Suprapubic skin (tissue), 4 donors: ENCODE measurements at regions not wholly inside any gene's neighbourhood (a gene's known extent, or its start where the extent isn't known, plus 50 kb on each side); places are given as distances from the start of the nearest gene placed in this dataset.

Experiments used
- DNase-seq, 2 donors: peaks; one replicate each; pipeline ENCODE4 v3.0.0-alpha.2; 2019; ENCODE audit warnings: low spot score in 2 of 2
- H3K27ac ChIP-seq: fragments of 200-600 bp; sonication (generic); one replicate; pipeline ENCODE4 v1.5.1; 2019
- H3K27me3 ChIP-seq: fragments of 200-600 bp; sonication (generic); one replicate; pipeline ENCODE4 v1.5.1; 2019
- H3K36me3 ChIP-seq: fragments of 200-600 bp; sonication (generic); one replicate; pipeline ENCODE4 v1.5.1; 2019
- H3K4me1 ChIP-seq: fragments of 200-600 bp; sonication (generic); one replicate; pipeline ENCODE4 v1.5.1; 2019
- H3K4me3 ChIP-seq: fragments of 200-600 bp; sonication (generic); one replicate; pipeline ENCODE4 v1.5.1; 2019; ENCODE audit warnings: mild to moderate bottlenecking
- H3K9me3 ChIP-seq: fragments of 200-600 bp; sonication (generic); one replicate; pipeline ENCODE4 v1.5.1; 2019
- CTCF ChIP-seq, 2 donors: fragments of 200-600 bp in 1 of 2; fragments of 450-650 bp in 1 of 2; sonication (generic) in 1 of 2; IDR thresholded peaks; one replicate each; pipeline ENCODE4 v1.5.1; 2016 to 2019; ENCODE audit warnings: antibody characterized with exemption in 2 of 2, mild to moderate bottlenecking in 1 of 2, moderate library complexity in 1 of 2
- EP300 ChIP-seq: sonication (generic); formaldehyde crosslinking; IDR thresholded peaks from one replicate; pipeline ENCODE4 v1.6.1; 2017; ENCODE audit warnings: antibody characterized with exemption
- POLR2A ChIP-seq, 2 donors: fragments of 450-650 bp; IDR thresholded peaks; one replicate each; pipeline ENCODE4 v1.6.1; 2017; ENCODE audit warnings: antibody characterized with exemption in 2 of 2, mild to moderate bottlenecking in 2 of 2, moderate library complexity in 2 of 2
- POLR2AphosphoS5 ChIP-seq, 3 donors: sonication (generic); formaldehyde crosslinking; IDR thresholded peaks; one replicate each; pipeline ENCODE4 v1.6.1; 2017; ENCODE audit warnings: antibody characterized with exemption in 3 of 3
- WGBS: methylation state at CpG from one replicate; pipeline ENCODE4 v1.1.5; 2018; 5-methylcytosine and 5-hydroxymethylcytosine counted together

GRCh38 chr6:115629415-115629814 is 431.3 kb downstream of the FRK start:
- H3K9me3 ChIP-seq, result no peaks in the 10 kb centered on the region
- WGBS, result 53% methylated on average over 2 of the region's 2 CpGs
- DNase-seq, result no peak
- no peaks in the 10 kb centered on the region for H3K4me1 ChIP-seq
- no peaks in the 10 kb centered on the region for H3K36me3 ChIP-seq
- H3K27ac ChIP-seq, result no peak overlapping the region
- TF ChIP-seq EP300, result no peak
- no peak for TF ChIP-seq CTCF (IDR thresholded peaks at IDR 0.05)
- no peak for TF ChIP-seq POLR2A (IDR thresholded peaks at IDR 0.05)
- no peak for TF ChIP-seq POLR2AphosphoS5 (IDR thresholded peaks at IDR 0.05)
- no peaks in the 10 kb centered on the region for H3K27me3 ChIP-seq
- H3K4me3 ChIP-seq, result no peak overlapping the region

GRCh38 chr6:115618256-115618655 is 442.4 kb downstream of the FRK start:
- H3K4me3 ChIP-seq, result no peak overlapping the region
- DNase-seq, result no peak
- H3K27ac ChIP-seq, result no peak overlapping the region
- 83% methylated on average over 2 of the region's 2 CpGs for WGBS
- TF ChIP-seq CTCF (IDR thresholded peaks at IDR 0.05) (no peak), POLR2AphosphoS5 (IDR thresholded peaks at IDR 0.05) (no peak), EP300 (no peak), POLR2A (IDR thresholded peaks at IDR 0.05) (no peak)
- no peaks in the 10 kb centered on the region for H3K9me3 ChIP-seq
- no peaks in the 10 kb centered on the region for H3K4me1 ChIP-seq
- H3K36me3 ChIP-seq, result no peaks in the 10 kb centered on the region
- no peaks in the 10 kb centered on the region for H3K27me3 ChIP-seq

- no peak for TF ChIP-seq POLR2AphosphoS5 (IDR thresholded peaks at IDR 0.05)
- no peak for TF ChIP-seq EP300
- TF ChIP-seq CTCF (IDR thresholded peaks at IDR 0.05), result no peak
- TF ChIP-seq POLR2A (IDR thresholded peaks at IDR 0.05), result no peak
- Histone ChIP-seq H3K4me3 (no peak overlapping the region), H3K9me3 (no peaks in the 10 kb centered on the region), H3K36me3 (no peaks in the 10 kb centered on the region), H3K27ac (no peak overlapping the region), H3K4me1 (no peaks in the 10 kb centered on the region), H3K27me3 (no peaks in the 10 kb centered on the region)
- WGBS, result 78% methylated on average over 1 of the region's 1 CpG
- no peak for DNase-seq
Measured at GRCh38 chr6:115617031-115617430, 443.7 kb downstream of the FRK start.

GRCh38 chr6:115613488-115613887 is 447.2 kb downstream of the FRK start:
- no peak for TF ChIP-seq POLR2AphosphoS5 (IDR thresholded peaks at IDR 0.05)
- no peak for TF ChIP-seq POLR2A (IDR thresholded peaks at IDR 0.05)
- no peak for TF ChIP-seq CTCF (IDR thresholded peaks at IDR 0.05)
- TF ChIP-seq EP300, result no peak
- Histone ChIP-seq H3K36me3 (no peaks in the 10 kb centered on the region), H3K4me1 (no peaks in the 10 kb centered on the region), H3K9me3 (no peaks in the 10 kb centered on the region), H3K4me3 (no peak overlapping the region), H3K27ac (no peak overlapping the region), H3K27me3 (no peaks in the 10 kb centered on the region)
- whole genome bisulfite sequencing, result 30% methylated on average over 3 of the region's 3 CpGs
- no peak for DNase-seq

GRCh38 chr6:115612796-115613479 is 447.8 kb downstream of the FRK start:
- Histone ChIP-seq H3K27me3 (no peaks in the 10 kb centered on the region), H3K36me3 (no peaks in the 10 kb centered on the region), H3K27ac (no peak overlapping the region), H3K9me3 (no peaks in the 10 kb centered on the region), H3K4me3 (no peak overlapping the region), H3K4me1 (no peaks in the 10 kb centered on the region)
- no peak for DNase-seq
- WGBS, result 68% methylated on average over 7 of the region's 7 CpGs
- no peak for TF ChIP-seq EP300
- no peak for TF ChIP-seq POLR2A (IDR thresholded peaks at IDR 0.05)
- TF ChIP-seq POLR2AphosphoS5 (IDR thresholded peaks at IDR 0.05), result no peak
- no peak for TF ChIP-seq CTCF (IDR thresholded peaks at IDR 0.05)
